ENCODE measurements at regions not wholly inside any gene's neighbourhood (a gene's known extent, or its start where the extent isn't known, plus 50 kb on each side); places are given as distances from the start of the nearest gene placed in this dataset.

DNA sequence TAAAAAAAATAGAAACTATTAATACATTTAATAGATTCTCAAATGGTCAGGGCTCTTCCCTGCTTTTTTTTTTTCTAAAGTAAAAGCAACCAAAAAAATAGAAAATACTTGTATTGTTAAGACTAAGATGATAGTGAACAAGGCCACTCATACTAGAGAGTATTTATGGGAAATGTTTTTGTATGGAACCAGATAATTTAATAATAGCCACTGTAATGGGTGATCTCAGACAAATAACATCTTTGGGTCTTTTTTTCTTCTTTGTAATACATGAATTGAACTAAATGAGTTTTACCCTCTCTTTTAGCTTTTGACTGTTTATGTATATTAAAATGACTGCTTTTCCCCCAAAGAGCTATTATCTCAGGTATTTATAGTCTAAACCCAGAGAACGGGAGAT is 92.1 kb upstream of the ELOVL6 start:
- TF ChIP-seq CTCF (IDR thresholded peaks at IDR 0.05) (no peak), POLR2A (IDR thresholded peaks at IDR 0.05) (no peak)
